ENCODE measurements at regions not wholly inside any gene's neighbourhood (a gene's known extent, or its start where the extent isn't known, plus 50 kb on each side); places are given as distances from the start of the nearest gene placed in this dataset.

- Histone ChIP-seq H3K36me3 (ENCODE audit: insufficient read depth, low read length) (no peaks in the 10 kb centered on the region), H4K20me1 (ENCODE audit: insufficient read depth) (no peaks in the 10 kb centered on the region), H3K79me2 (replicated peaks; ENCODE audit: insufficient read depth, low read length) (no peaks in the 10 kb centered on the region), H3K9ac (ENCODE audit: low read length) (no peak overlapping the region), H3K27me3 (ENCODE audit: insufficient read depth, low read depth, low read length) (no peaks in the 10 kb centered on the region), H3K9me2 (ENCODE audit: insufficient read depth, low read length) (no peaks in the 10 kb centered on the region), H3K9me3 (ENCODE audit: low read length) (no peaks in the 10 kb centered on the region), H3K4me2 (ENCODE audit: low read length) (no peak overlapping the region), H3K27ac (ENCODE audit: low read length) (no peak overlapping the region), H3F3A (ENCODE audit: insufficient read depth, low read length, poor library complexity, severe bottlenecking) (no peaks in the 10 kb centered on the region), H3K4me3 (ENCODE audit: low read length) (no peak overlapping the region), H2AFZ (ENCODE audit: low read depth, low read length) (no peak overlapping the region)
- no peak for TF ChIP-seq SMC3 (conservative IDR thresholded peaks at IDR 0.05; ENCODE audit: poor library complexity)
- TF ChIP-seq REST (IDR thresholded peaks at IDR 0.05; ENCODE audit: borderline replicate concordance) = no peak
- no peak for TF ChIP-seq TAF1 (IDR thresholded peaks at IDR 0.05; ENCODE audit: low read depth)
- TF ChIP-seq RAD21 (conservative IDR thresholded peaks at IDR 0.05) = no peak
- TF ChIP-seq CTCF (IDR thresholded peaks at IDR 0.05; ENCODE audit: poor library complexity, severe bottlenecking) = no peak
- no peak for TF ChIP-seq MXI1 (conservative IDR thresholded peaks at IDR 0.05; ENCODE audit: poor library complexity, severe bottlenecking)
- TF ChIP-seq EZH2 (IDR thresholded peaks at IDR 0.05; ENCODE audit: borderline replicate concordance, insufficient read depth, low read length, poor library complexity, severe bottlenecking) = no peak
- TF ChIP-seq POLR2AphosphoS5 (IDR thresholded peaks at IDR 0.05) = no peak
- no peak for TF ChIP-seq EP300 (conservative IDR thresholded peaks at IDR 0.05; ENCODE audit: poor library complexity, severe bottlenecking)
Measured at GRCh38 chr12:131441060-131441396, 269.9 kb upstream of the SFSWAP start.

DNA sequence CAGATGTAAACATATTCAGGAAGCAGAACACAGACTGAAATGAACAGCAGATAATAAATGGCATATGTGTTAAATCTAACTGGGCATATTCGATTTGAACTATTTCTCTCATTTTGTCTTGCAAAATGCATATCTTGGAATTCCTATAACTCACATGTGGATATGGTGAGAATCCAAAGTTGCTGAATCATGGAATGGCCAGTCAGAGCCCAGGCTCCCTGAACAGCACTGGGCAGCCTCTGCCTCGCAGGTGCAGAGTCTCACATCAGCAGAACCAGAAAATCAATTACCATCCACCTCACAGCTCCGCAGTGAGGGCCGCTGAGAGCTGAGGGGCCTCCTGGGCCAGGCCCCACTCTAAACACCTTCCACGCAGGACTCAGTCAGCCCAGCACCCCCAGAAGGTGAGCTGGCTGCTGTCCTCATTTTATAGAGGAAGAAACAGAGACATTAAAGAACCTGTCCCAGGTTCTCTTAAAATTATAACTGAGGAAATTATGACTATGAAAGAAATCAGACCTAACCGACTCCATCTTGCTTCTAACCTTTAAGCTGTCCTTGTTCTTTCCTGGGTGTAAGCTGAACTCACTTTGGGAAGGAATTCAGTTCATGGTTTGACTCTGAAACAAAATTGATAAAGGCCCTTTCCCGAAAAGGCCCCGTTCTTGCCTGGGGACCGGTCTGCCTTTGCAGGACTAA lies 269.1 kb upstream of the SFSWAP start:
- H3K9ac ChIP-seq (ENCODE audit: low read length) = no peak overlapping the region

More for the DNA sequence above, 269.1 kb upstream of the SFSWAP start:
- Histone ChIP-seq H3K4me2 (ENCODE audit: low read length) (no peak overlapping the region), H3K79me2 (replicated peaks; ENCODE audit: insufficient read depth, low read length) (no peaks in the 10 kb centered on the region), H4K20me1 (ENCODE audit: insufficient read depth) (no peaks in the 10 kb centered on the region), H3K36me3 (ENCODE audit: insufficient read depth, low read length) (no peaks in the 10 kb centered on the region), H3K9me2 (ENCODE audit: insufficient read depth, low read length) (no peaks in the 10 kb centered on the region), H2AFZ (ENCODE audit: low read depth, low read length) (no peak overlapping the region), H3F3A (ENCODE audit: insufficient read depth, low read length, poor library complexity, severe bottlenecking) (no peaks in the 10 kb centered on the region), H3K4me3 (ENCODE audit: low read length) (no peak overlapping the region), H3K9me3 (ENCODE audit: low read length) (no peaks in the 10 kb centered on the region), H3K27me3 (ENCODE audit: insufficient read depth, low read depth, low read length) (no peaks in the 10 kb centered on the region), H3K27ac (ENCODE audit: low read length) (no peak overlapping the region)
- no peak for TF ChIP-seq TAF1 (IDR thresholded peaks at IDR 0.05; ENCODE audit: low read depth)
- TF ChIP-seq MXI1 (conservative IDR thresholded peaks at IDR 0.05; ENCODE audit: poor library complexity, severe bottlenecking) = no peak
- TF ChIP-seq POLR2AphosphoS5 (IDR thresholded peaks at IDR 0.05) = no peak

All from neural cell (in vitro differentiated cells).